Gastrocnemius medialis (tissue), 4 donors: ENCODE measurements at regions not wholly inside any gene's neighbourhood (a gene's known extent, or its start where the extent isn't known, plus 50 kb on each side); places are given as distances from the start of the nearest gene placed in this dataset.

Experiments
- ATAC-seq, 2 donors: fragments of 150-250 bp; one replicate each; pipeline ENCODE4 v1.9.1; 2016
- DNase-seq, 2 donors: peaks; one replicate each; pipeline ENCODE4 v3.0.0-alpha.2; 2019
- H3K27ac ChIP-seq, 4 donors: fragments of 200-600 bp; sonication (generic); 1 replicate in 1 of 4; 2 replicates in 3 of 4; pipeline ENCODE4 v1.5.1; 2016 to 2018; ENCODE audit warnings: mild to moderate bottlenecking in 2 of 4, moderate library complexity in 1 of 4
- H3K27me3 ChIP-seq, 3 donors: fragments of 200-600 bp; sonication (generic) in 2 of 3; 1 replicate in 1 of 3; 2 replicates in 2 of 3; pipeline versions ENCODE4 v1.5.1 to v1.6.0; 2016 to 2019; ENCODE audit warnings: mild to moderate bottlenecking in 1 of 3, moderate library complexity in 1 of 3
- H3K36me3 ChIP-seq, 2 donors: fragments of 200-600 bp; sonication (generic) in 1 of 2; one replicate each; pipeline ENCODE4 v1.5.1; 2017 to 2018
- H3K4me1 ChIP-seq, 2 donors: fragments of 200-600 bp; sonication (generic) in 1 of 2; one replicate each; pipeline ENCODE4 v1.5.1; 2016 to 2017; ENCODE audit warnings: mild to moderate bottlenecking in 2 of 2
- H3K4me3 ChIP-seq, 4 donors: fragments of 200-600 bp; sonication (generic) in 3 of 4; 1 replicate in 1 of 4; 2 replicates in 3 of 4; pipeline ENCODE4 v1.5.1; 2016 to 2019; ENCODE audit warnings: mild to moderate bottlenecking in 2 of 4
- H3K9me3 ChIP-seq, 3 donors: fragments of 200-600 bp; sonication (generic) in 2 of 3; 1 replicate in 1 of 3; 2 replicates in 2 of 3; pipeline ENCODE4 v1.5.1; 2016 to 2019
- POLR2A ChIP-seq, 2 donors: fragments of 450-650 bp; IDR thresholded peaks; one replicate each; pipeline ENCODE4 v1.6.1; 2017; ENCODE audit warnings: antibody characterized with exemption in 2 of 2, mild to moderate bottlenecking in 2 of 2, moderate library complexity in 2 of 2
- in situ Hi-C, 4 donors: fragments of 200-750 bp; cut with MboI; loops; one replicate each; pipeline versions ENCODE4 v1.15.0 to v1.8.0; 2017; ENCODE audit warnings: low sequenced_read_pairs in 4 of 4
- intact Hi-C: fragments of 100-400 bp; cut with DNase I; formaldehyde crosslinking; loops from one replicate; pipeline ENCODE4 v1.15.1; 2023; ENCODE audit warnings: low total_unique reads
- TF ChIP-seq, protein P1 (sequence below), 5 experiments: fragments of 450-650 bp in 3 of 5; fragments of 200-600 bp in 2 of 5; sonication (generic) in 2 of 5; IDR thresholded peaks in 4 of 5; conservative IDR thresholded peaks in 1 of 5; 1 replicate in 4 of 5; 2 replicates in 1 of 5; pipeline ENCODE4 v1.5.1; 2016 to 2019; ENCODE audit warnings: antibody characterized with exemption in 5 of 5, mild to moderate bottlenecking in 3 of 5, moderate library complexity in 3 of 5

DNA sequence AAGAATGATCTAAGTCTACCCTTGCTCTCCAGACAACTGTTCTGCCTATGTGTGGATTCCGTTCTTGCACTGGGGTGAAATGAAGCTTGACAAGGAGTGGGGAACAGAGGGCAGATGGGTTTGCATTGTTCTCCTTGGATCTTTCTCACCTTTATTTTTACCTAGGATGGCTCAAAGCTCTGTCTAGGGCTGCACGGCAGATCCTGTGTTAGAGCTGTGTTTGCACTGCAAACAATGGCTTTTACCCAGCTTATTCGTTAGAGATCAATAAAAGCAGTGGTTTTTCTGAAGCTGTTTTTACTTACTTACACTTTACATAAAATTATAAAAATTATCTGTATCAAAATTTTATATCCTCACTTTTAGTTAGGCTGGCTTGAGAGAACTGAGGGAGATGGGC, 105.1 kb downstream of the LRIG3 start:
- H3K9me3 ChIP-seq, result no peaks in the 10 kb centered on the region
- in situ Hi-C loops (no loop called here), intact Hi-C loops (no loop called here)
- no peaks in the 10 kb centered on the region for H3K4me1 ChIP-seq
- no peak for ATAC-seq
- H3K27ac ChIP-seq, result no peak overlapping the region
- no peaks in the 10 kb centered on the region for H3K36me3 ChIP-seq
- TF ChIP-seq, protein P1, sequence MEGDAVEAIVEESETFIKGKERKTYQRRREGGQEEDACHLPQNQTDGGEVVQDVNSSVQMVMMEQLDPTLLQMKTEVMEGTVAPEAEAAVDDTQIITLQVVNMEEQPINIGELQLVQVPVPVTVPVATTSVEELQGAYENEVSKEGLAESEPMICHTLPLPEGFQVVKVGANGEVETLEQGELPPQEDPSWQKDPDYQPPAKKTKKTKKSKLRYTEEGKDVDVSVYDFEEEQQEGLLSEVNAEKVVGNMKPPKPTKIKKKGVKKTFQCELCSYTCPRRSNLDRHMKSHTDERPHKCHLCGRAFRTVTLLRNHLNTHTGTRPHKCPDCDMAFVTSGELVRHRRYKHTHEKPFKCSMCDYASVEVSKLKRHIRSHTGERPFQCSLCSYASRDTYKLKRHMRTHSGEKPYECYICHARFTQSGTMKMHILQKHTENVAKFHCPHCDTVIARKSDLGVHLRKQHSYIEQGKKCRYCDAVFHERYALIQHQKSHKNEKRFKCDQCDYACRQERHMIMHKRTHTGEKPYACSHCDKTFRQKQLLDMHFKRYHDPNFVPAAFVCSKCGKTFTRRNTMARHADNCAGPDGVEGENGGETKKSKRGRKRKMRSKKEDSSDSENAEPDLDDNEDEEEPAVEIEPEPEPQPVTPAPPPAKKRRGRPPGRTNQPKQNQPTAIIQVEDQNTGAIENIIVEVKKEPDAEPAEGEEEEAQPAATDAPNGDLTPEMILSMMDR (IDR thresholded peaks at IDR 0.05 in 4 of 5, conservative IDR thresholded peaks at IDR 0.05 in 1 of 5), result no peak
- no peak for TF ChIP-seq POLR2A (IDR thresholded peaks at IDR 0.05)
- H3K27me3 ChIP-seq, result no peaks in the 10 kb centered on the region
- no peak overlapping the region for H3K4me3 ChIP-seq
- DNase-seq, result no peak

DNA sequence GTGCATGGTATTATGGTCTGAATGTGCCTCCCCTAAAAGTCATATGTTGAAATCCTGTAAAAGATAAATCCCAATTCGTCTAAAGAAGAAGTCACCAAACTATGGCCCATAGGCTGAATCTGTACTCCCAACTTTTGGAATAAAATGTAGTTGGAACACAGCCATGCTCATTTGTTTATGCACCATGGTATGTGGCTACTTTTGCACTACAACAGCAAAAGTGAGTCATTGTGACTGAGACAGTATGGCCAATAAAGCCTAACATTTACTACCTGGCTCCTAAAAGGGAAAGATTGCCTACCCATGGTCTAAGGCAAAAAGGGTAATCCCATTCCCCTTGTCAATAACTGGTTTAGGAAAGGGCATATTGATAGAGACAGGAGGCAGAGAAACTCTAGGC, 101.8 kb downstream of the LRIG3 start:
- no peaks in the 10 kb centered on the region for H3K9me3 ChIP-seq
- H3K27ac ChIP-seq, result no peak overlapping the region
- no peaks in the 10 kb centered on the region for H3K36me3 ChIP-seq
- DNase-seq (no peak), ATAC-seq (no peak)
- H3K27me3 ChIP-seq, result no peaks in the 10 kb centered on the region
- intact Hi-C loops, result no loop called here
- in situ Hi-C loops, result no loop called here
- H3K4me1 ChIP-seq, result no peaks in the 10 kb centered on the region
- no peak overlapping the region for H3K4me3 ChIP-seq
- TF ChIP-seq, protein P1 (IDR thresholded peaks at IDR 0.05 in 4 of 5, conservative IDR thresholded peaks at IDR 0.05 in 1 of 5), result no peak
- no peak for TF ChIP-seq POLR2A (IDR thresholded peaks at IDR 0.05)

DNA sequence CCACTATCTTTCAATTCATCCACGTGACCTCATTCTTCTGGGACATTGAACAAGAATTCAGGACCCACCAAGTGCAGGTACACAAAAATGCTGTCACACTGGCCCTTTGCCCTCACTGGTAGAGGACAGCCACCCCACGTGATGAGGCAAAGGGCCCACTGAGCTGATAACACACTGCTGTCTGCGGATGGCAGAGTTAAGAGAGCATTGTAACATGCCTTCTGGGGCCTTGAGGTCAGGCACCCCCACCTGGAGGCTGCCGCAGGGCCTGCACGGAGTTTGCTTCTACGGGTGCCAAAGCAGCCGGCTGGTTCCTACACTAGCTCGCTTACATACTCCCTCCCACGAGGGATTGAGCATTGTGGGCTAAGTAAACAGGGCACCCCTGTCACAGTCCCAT, 101.0 kb downstream of the LRIG3 start:
- in situ Hi-C loops (no loop called here), intact Hi-C loops (no loop called here)
- TF ChIP-seq, protein P1 (IDR thresholded peaks at IDR 0.05 in 4 of 5, conservative IDR thresholded peaks at IDR 0.05 in 1 of 5), result no peak
- no peak for TF ChIP-seq POLR2A (IDR thresholded peaks at IDR 0.05)
- Histone ChIP-seq H3K4me1 (no peaks in the 10 kb centered on the region), H3K9me3 (no peaks in the 10 kb centered on the region), H3K27ac (no peak overlapping the region), H3K27me3 (no peaks in the 10 kb centered on the region), H3K36me3 (no peaks in the 10 kb centered on the region), H3K4me3 (no peak overlapping the region)
- DNase-seq (no peak), ATAC-seq (no peak)

DNA sequence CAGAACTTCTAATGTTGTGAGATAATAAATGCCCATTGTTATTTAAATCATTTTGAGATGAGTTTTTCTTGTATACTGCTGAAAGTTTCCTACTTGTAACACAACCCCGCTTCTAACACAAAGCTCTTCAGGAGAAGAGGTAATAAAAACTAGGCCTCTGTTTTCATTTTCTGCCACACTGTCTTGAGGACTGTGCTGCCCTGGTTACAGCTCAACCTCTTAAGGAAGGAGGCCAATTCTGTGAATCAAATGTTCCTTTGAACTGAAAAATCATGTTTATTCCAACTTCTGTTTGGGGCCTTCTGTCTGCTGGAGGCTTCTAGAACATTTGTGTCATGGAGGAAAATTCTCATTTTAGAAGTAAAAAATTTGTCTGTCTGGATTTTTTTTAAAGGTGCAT, 100.3 kb downstream of the LRIG3 start:
- TF ChIP-seq, protein P1 (IDR thresholded peaks at IDR 0.05 in 4 of 5, conservative IDR thresholded peaks at IDR 0.05 in 1 of 5), result no peak
- no peak for TF ChIP-seq POLR2A (IDR thresholded peaks at IDR 0.05)
- Histone ChIP-seq H3K9me3 (no peaks in the 10 kb centered on the region), H3K27me3 (no peaks in the 10 kb centered on the region), H3K4me1 (no peaks in the 10 kb centered on the region), H3K27ac (no peak overlapping the region), H3K36me3 (no peaks in the 10 kb centered on the region), H3K4me3 (no peak overlapping the region)
- no peak for DNase-seq
- ATAC-seq, result no peak
- intact Hi-C loops, result no loop called here
- in situ Hi-C loops, result no loop called here
